HCT116 (cell line): ENCODE measurements at regions not wholly inside any gene's neighbourhood (a gene's known extent, or its start where the extent isn't known, plus 50 kb on each side); places are given as distances from the start of the nearest gene placed in this dataset.

Experiments
- ATAC-seq: fragments of 200-7000 bp; cut with Tn5 transposase; 2 replicates; pipeline ENCODE4 v1.9.1; 2020; ENCODE audit warnings: mild to moderate bottlenecking, moderate library complexity
- BruUV-seq: library from RNA; stranded (reverse); fragments of 400-500 nt; replicated peaks from 2 replicates; lab custom pipeline; 2021; lab: Mats Ljungman, UMichigan
- CTCF ChIA-PET: fragments of 300-600 bp; sonication (Branson Sonifier 250); formaldehyde crosslinking; loops from one replicate; lab custom pipeline; 2021; ENCODE audit warnings: antibody characterized with exemption; lab: Charles Lee
- POLR2A ChIA-PET: fragments of 300-600, 350-600 bp; sonication (Branson Sonifier 250); formaldehyde crosslinking; loops from one replicate; lab custom pipeline; 2021; ENCODE audit warnings: antibody characterized with exemption; lab: Charles Lee
- RAD21 ChIA-PET, 2 experiments: fragments of 300-600 bp; sonication (Branson Sonifier 250); formaldehyde crosslinking; loops; one replicate each; lab custom pipeline; 2023; ENCODE audit warnings: low total read pairs in 2 of 2; ENCODE audit not compliant: uncharacterized antibody in 2 of 2, unreplicated experiment in 2 of 2, low non-redundant PET in 1 of 2; lab: Charles Lee
- DNase-seq: peaks from one replicate; pipeline ENCODE4 v3.0.0-alpha.2; 2010; ENCODE audit warnings: low read depth, low spot score
- H2AFZ ChIP-seq: fragments of 200-600 bp; shearing (Covaris generic), sonication (generic); 2 replicates; pipeline ENCODE4 v1.6.1; 2017; ENCODE audit warnings: low read depth, mixed run types, mixed read lengths, antibody characterized with exemption, low read length; ENCODE audit not compliant: poor library complexity, severe bottlenecking
- H3K27ac ChIP-seq: 2 replicates; pipeline ENCODE4 v1.5.1; 2012; ENCODE audit warnings: low read depth, low read length
- H3K27me3 ChIP-seq: fragments of 200-600 bp; sonication (generic); 2 replicates; pipeline ENCODE4 v1.6.1; 2016; ENCODE audit warnings: mixed run types, low read length, mixed read lengths; ENCODE audit not compliant: insufficient read depth
- H3K36me3 ChIP-seq, 2 experiments: fragments of 200-500 bp in 1 of 2; fragments of 200-600 bp in 1 of 2; sonication (Bioruptor generic) in 1 of 2; sonication (generic) in 1 of 2; 2 replicates each; pipeline versions ENCODE4 v1.5.1 to v1.6.1; 2014 to 2016; ENCODE audit warnings: low read length in 2 of 2, inconsistent platforms in 1 of 2, mixed read lengths in 1 of 2, mixed run types in 1 of 2; ENCODE audit not compliant: insufficient read depth in 2 of 2, control insufficient read depth in 1 of 2
- H3K4me1 ChIP-seq, 2 experiments: fragments of 200-600 bp in 1 of 2; sonication (generic) in 1 of 2; 2 replicates each; pipeline versions ENCODE4 v1.5.1 to v1.6.1; 2012 to 2017; ENCODE audit warnings: low read length in 2 of 2, inconsistent platforms in 1 of 2, mild to moderate bottlenecking in 1 of 2, mixed read lengths in 1 of 2, mixed run types in 1 of 2, moderate library complexity in 1 of 2; ENCODE audit not compliant: insufficient read depth in 2 of 2, control insufficient read depth in 1 of 2
- H3K4me2 ChIP-seq: fragments of 200-600 bp; sonication (generic); 2 replicates; pipeline ENCODE4 v1.6.1; 2017; ENCODE audit warnings: mixed run types, low read length, mixed read lengths
- H3K4me3 ChIP-seq, 2 experiments: fragments of 200-600 bp in 1 of 2; sonication (generic) in 1 of 2; replicated peaks in 1 of 2; 2 replicates each; pipeline ENCODE4 v1.5.1; 2011 to 2016; ENCODE audit warnings: low read length in 2 of 2, control low read depth in 1 of 2, low read depth in 1 of 2, mild to moderate bottlenecking in 1 of 2, mixed read lengths in 1 of 2, mixed run types in 1 of 2
- H3K79me2 ChIP-seq: fragments of 200-600 bp; sonication (generic); 2 replicates; pipeline ENCODE4 v1.6.1; 2017; ENCODE audit warnings: mild to moderate bottlenecking, mixed run types, low read length, moderate library complexity, mixed read lengths; ENCODE audit not compliant: insufficient read depth
- H3K9ac ChIP-seq: fragments of 200-600 bp; sonication (generic); 2 replicates; pipeline ENCODE4 v1.6.1; 2016; ENCODE audit warnings: low read length, mixed read lengths
- H3K9me2 ChIP-seq: fragments of 200-600 bp; sonication (generic), shearing (Covaris generic); 2 replicates; pipeline ENCODE4 v1.6.1; 2017; ENCODE audit warnings: mixed run types, mild to moderate bottlenecking, moderate library complexity; ENCODE audit not compliant: insufficient read depth
- H3K9me3 ChIP-seq, 2 experiments: fragments of 200-500 bp in 1 of 2; fragments of 200-600 bp in 1 of 2; sonication (Bioruptor generic) in 1 of 2; sonication (generic) in 1 of 2; 2 replicates each; pipeline ENCODE4 v1.6.1; 2014 to 2017; ENCODE audit warnings: low read length in 2 of 2, mixed read lengths in 2 of 2, inconsistent platforms in 1 of 2, low read depth in 1 of 2, mild to moderate bottlenecking in 1 of 2, mixed run types in 1 of 2, moderate library complexity in 1 of 2; ENCODE audit not compliant: control insufficient read depth in 1 of 2, insufficient read depth in 1 of 2
- H4K20me1 ChIP-seq: fragments of 200-600 bp; sonication (generic), shearing (Covaris generic); 2 replicates; pipeline ENCODE4 v1.6.1; 2017; ENCODE audit warnings: mixed run types, mild to moderate bottlenecking, moderate library complexity; ENCODE audit not compliant: insufficient read depth
- EGR1 ChIP-seq: IDR thresholded peaks from 2 replicates; pipeline ENCODE4 v1.6.1; 2012; ENCODE audit warnings: low read depth
- RAD21 ChIP-seq: IDR thresholded peaks from 2 replicates; pipeline ENCODE4 v1.6.1; 2012; ENCODE audit warnings: low read depth, mild to moderate bottlenecking
- SP1 ChIP-seq: IDR thresholded peaks from 2 replicates; pipeline ENCODE4 v1.6.1; 2012; ENCODE audit warnings: low read depth
- ZNF274 ChIP-seq: fragments of 200-500 bp; sonication (Bioruptor generic); IDR thresholded peaks from 2 replicates; pipeline ENCODE4 v1.6.1; 2014; ENCODE audit warnings: mild to moderate bottlenecking, low read depth, low read length, inconsistent platforms
- intact Hi-C: fragments of 100-400 bp; cut with micrococcal nuclease; formaldehyde crosslinking; loops from 2 replicates; pipeline ENCODE4 v1.10.0; 2022
- TF ChIP-seq, protein P1 (sequence below): IDR thresholded peaks from 2 replicates; pipeline ENCODE4 v1.6.1; 2012

DNA sequence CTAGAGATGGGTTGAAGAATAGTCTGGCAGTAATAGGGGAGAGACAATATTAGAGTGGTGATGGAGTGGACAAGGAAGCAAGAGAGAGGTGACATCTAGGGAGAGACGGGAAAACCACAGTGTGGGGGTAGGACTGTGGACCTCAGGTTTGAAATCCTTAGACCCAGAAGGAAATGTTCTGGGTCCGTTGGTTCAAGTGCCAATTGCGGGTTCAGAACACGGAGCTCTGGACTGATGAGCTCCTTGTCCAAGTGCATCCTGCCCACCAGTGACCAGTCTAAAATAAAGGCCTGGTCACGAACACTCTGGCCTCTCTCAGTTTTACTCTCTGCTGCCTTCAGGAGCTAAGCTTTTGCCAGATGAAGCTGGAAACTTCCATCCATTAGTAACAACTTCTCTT lies 174.0 kb downstream of the LINC00237 start:
- no peak overlapping the region for H3K4me3 ChIP-seq
- H3K27ac ChIP-seq, result no peak overlapping the region
- ChIA-PET RAD21 (no interaction called here), POLR2A (no interaction called here)
- H3K9me3 ChIP-seq, result no peaks in the 10 kb centered on the region
- no peaks in the 10 kb centered on the region for H3K79me2 ChIP-seq
- no TSS peak for BruUV-seq
- H3K27me3 ChIP-seq, result peaks cover 67% of the 10 kb centered on the region
- no peak overlapping the region for H3K4me2 ChIP-seq
- no peaks in the 10 kb centered on the region for H3K36me3 ChIP-seq
- H4K20me1 ChIP-seq, result no peaks in the 10 kb centered on the region
- H2AFZ ChIP-seq, result no peak overlapping the region
- no peak for DNase-seq
- no peaks in the 10 kb centered on the region for H3K4me1 ChIP-seq
- H3K9me2 ChIP-seq, result no peaks in the 10 kb centered on the region
- no peak for ATAC-seq
- TF ChIP-seq RAD21, result no peak
- TF ChIP-seq, protein P1, sequence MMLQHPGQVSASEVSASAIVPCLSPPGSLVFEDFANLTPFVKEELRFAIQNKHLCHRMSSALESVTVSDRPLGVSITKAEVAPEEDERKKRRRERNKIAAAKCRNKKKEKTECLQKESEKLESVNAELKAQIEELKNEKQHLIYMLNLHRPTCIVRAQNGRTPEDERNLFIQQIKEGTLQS, result no peak
- no peak for TF ChIP-seq SP1
- no peak for TF ChIP-seq EGR1
- TF ChIP-seq, all 23 proteins: peak for 0
- intact Hi-C loops, result no loop called here
- no peak overlapping the region for H3K9ac ChIP-seq
- CTCF ChIA-PET, result no interaction called here

DNA sequence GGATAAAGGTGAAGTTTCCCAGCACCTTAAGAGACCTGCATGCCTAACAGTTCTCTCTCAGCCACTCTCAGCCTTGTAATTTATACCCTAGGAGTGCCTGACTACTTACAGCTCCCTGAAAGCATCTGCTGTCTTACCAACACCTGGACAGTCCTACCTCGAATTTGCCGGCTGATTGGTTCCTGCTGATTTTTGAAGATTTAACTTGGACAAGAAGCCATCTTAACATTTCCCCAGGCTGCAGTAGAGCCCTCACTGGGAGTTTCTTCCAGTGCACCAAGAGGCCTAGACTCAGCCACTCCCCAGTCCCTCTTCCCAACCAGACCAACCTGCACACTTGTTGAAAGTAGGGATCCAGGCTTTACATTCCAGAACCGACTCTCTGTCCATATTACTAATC lies 174.5 kb downstream of the LINC00237 start:
- H3K4me2 ChIP-seq, result no peak overlapping the region
- H2AFZ ChIP-seq, result no peak overlapping the region
- CTCF ChIA-PET, result no interaction called here
- POLR2A ChIA-PET, result no interaction called here
- no peaks in the 10 kb centered on the region for H3K9me3 ChIP-seq
- no peak for ATAC-seq
- intact Hi-C loops, result no loop called here
- H3K27me3 ChIP-seq, result peaks cover 65% of the 10 kb centered on the region
- no peak for DNase-seq
- RAD21 ChIA-PET, result no interaction called here
- H3K4me3 ChIP-seq, result no peak overlapping the region
- H3K4me1 ChIP-seq, result no peaks in the 10 kb centered on the region
- H3K9ac ChIP-seq, result no peak overlapping the region
- BruUV-seq, result no TSS peak
- no peaks in the 10 kb centered on the region for H4K20me1 ChIP-seq
- TF ChIP-seq ZNF274, result no peak
- TF ChIP-seq, protein P1, result no peak
- no peaks in the 10 kb centered on the region for H3K79me2 ChIP-seq
- H3K36me3 ChIP-seq, result no peaks in the 10 kb centered on the region
- no peak overlapping the region for H3K27ac ChIP-seq
- H3K9me2 ChIP-seq, result no peaks in the 10 kb centered on the region
